IMR-90 (cell line): ENCODE measurements at regions not wholly inside any gene's neighbourhood (a gene's known extent, or its start where the extent isn't known, plus 50 kb on each side); places are given as distances from the start of the nearest gene placed in this dataset.
A peak's percentile ranks its signal among the peaks of the same experiment; 100 is the strongest.

ENCODE experiments used
- ATAC-seq: fragments of 200-7000 bp; cut with Tn5 transposase; 2 replicates; pipeline ENCODE4 v1.9.1; 2020; ENCODE audit warnings: low read depth, mild to moderate bottlenecking, moderate library complexity
- BruUV-seq: library from RNA; stranded (reverse); fragments of 400-500 nt; replicated peaks from 2 replicates; lab custom pipeline; 2021; lab: Mats Ljungman, UMichigan
- CTCF ChIA-PET: fragments of 300-600 bp; formaldehyde crosslinking; extraction: SDS; loops from one replicate; lab custom pipeline; 2021; ENCODE audit warnings: antibody characterized with exemption; lab: Yijun Ruan, JAX
- POLR2A ChIA-PET: fragments of 300-600 bp; sonication (Branson Sonifier 250); formaldehyde crosslinking; loops from one replicate; lab custom pipeline; 2022; ENCODE audit warnings: antibody characterized with exemption; ENCODE audit not compliant: unreplicated experiment; lab: Charles Lee
- DNase-seq: peaks from one replicate; pipeline ENCODE4 v3.0.0; 2013
- H2AFZ ChIP-seq: replicated peaks from 2 replicates; pipeline ENCODE3; 2013; ENCODE audit warnings: low read length, mild to moderate bottlenecking; ENCODE audit not compliant: poor library complexity
- H2AK5ac ChIP-seq: 2 replicates; pipeline ENCODE4 v1.6.1; 2013; ENCODE audit warnings: low read depth, low read length, inconsistent platforms
- H2AK9ac ChIP-seq: replicated peaks from 2 replicates; pipeline ENCODE3; 2013; ENCODE audit warnings: mild to moderate bottlenecking, low read depth, low read length, moderate library complexity; ENCODE audit not compliant: poor library complexity
- H2BK120ac ChIP-seq: 2 replicates; pipeline ENCODE4 v1.6.1; 2013; ENCODE audit warnings: low read depth, low read length, inconsistent platforms
- H2BK15ac ChIP-seq: 3 replicates; pipeline ENCODE4 v1.6.1; 2013; ENCODE audit warnings: low read depth, low read length, inconsistent platforms
- H2BK20ac ChIP-seq: 2 replicates; pipeline ENCODE4 v1.6.1; 2013; ENCODE audit warnings: low read depth, mild to moderate bottlenecking, inconsistent platforms, low read length, moderate library complexity
- H2BK5ac ChIP-seq: 2 replicates; pipeline ENCODE4 v1.6.1; 2013; ENCODE audit warnings: mild to moderate bottlenecking, low read depth, low read length, inconsistent platforms; ENCODE audit not compliant: poor library complexity, severe bottlenecking
- H3K14ac ChIP-seq: replicated peaks from 2 replicates; pipeline ENCODE4 v1.6.1; 2013; ENCODE audit warnings: low read depth, low read length, inconsistent platforms
- H3K18ac ChIP-seq: 2 replicates; pipeline ENCODE4 v1.6.1; 2013; ENCODE audit warnings: low read depth, low read length, control low read depth
- H3K23ac ChIP-seq: 2 replicates; pipeline ENCODE4 v1.6.1; 2013; ENCODE audit warnings: low read depth, low read length, inconsistent platforms
- H3K27ac ChIP-seq: 2 replicates; pipeline ENCODE4 v1.5.1; 2013; ENCODE audit warnings: mild to moderate bottlenecking, control low read depth, low read length; ENCODE audit not compliant: insufficient read depth
- H3K27me3 ChIP-seq: 2 replicates; pipeline ENCODE4 v1.6.1; 2013; ENCODE audit warnings: low read length; ENCODE audit not compliant: control insufficient read depth, insufficient read depth
- H3K36me3 ChIP-seq: 2 replicates; pipeline ENCODE4 v1.6.1; 2013; ENCODE audit warnings: low read length, mixed read lengths; ENCODE audit not compliant: control insufficient read depth, insufficient read depth
- H3K4ac ChIP-seq: 2 replicates; pipeline ENCODE4 v1.6.1; 2013; ENCODE audit warnings: low read depth, low read length, inconsistent platforms
- H3K4me1 ChIP-seq: 2 replicates; pipeline ENCODE4 v1.6.1; 2013; ENCODE audit warnings: low read length, mixed read lengths; ENCODE audit not compliant: control insufficient read depth, insufficient read depth
- H3K4me2 ChIP-seq: 2 replicates; pipeline ENCODE4 v1.6.1; 2013; ENCODE audit warnings: low read depth, mild to moderate bottlenecking, control low read depth, low read length, moderate library complexity
- H3K4me3 ChIP-seq: 2 replicates; pipeline ENCODE4 v1.5.1; 2013; ENCODE audit warnings: low read depth, mild to moderate bottlenecking, control low read depth, low read length, moderate library complexity; ENCODE audit not compliant: insufficient read depth
- H3K56ac ChIP-seq: 2 replicates; pipeline ENCODE4 v1.6.1; 2013; ENCODE audit warnings: low read length, inconsistent platforms; ENCODE audit not compliant: insufficient read depth; ENCODE audit errors: extremely low read depth
- H3K79me1 ChIP-seq, 2 experiments: 2 replicates each; pipeline ENCODE4 v1.6.1; 2013; ENCODE audit warnings: low read length in 2 of 2, inconsistent platforms in 1 of 2, low read depth in 1 of 2
- H3K9ac ChIP-seq: 2 replicates; pipeline ENCODE4 v1.6.1; 2013; ENCODE audit warnings: low read depth, low read length, control low read depth
- H3K9me1 ChIP-seq: 2 replicates; pipeline ENCODE4 v1.6.1; 2013; ENCODE audit warnings: low read length, inconsistent platforms; ENCODE audit not compliant: insufficient read depth
- H3K9me3 ChIP-seq: 2 replicates; pipeline ENCODE4 v1.6.1; 2013; ENCODE audit warnings: low read length; ENCODE audit not compliant: control insufficient read depth, insufficient read depth
- H4K20me1 ChIP-seq: 2 replicates; pipeline ENCODE4 v1.6.1; 2013; ENCODE audit warnings: low read length, inconsistent platforms; ENCODE audit not compliant: insufficient read depth
- H4K5ac ChIP-seq: 2 replicates; pipeline ENCODE4 v1.6.1; 2013; ENCODE audit warnings: mild to moderate bottlenecking, low read depth, low read length, control low read depth
- H4K8ac ChIP-seq, 2 experiments: 2 replicates each; pipeline ENCODE4 v1.6.1; 2013; ENCODE audit warnings: low read depth in 2 of 2, low read length in 2 of 2, control low read depth in 1 of 2, inconsistent platforms in 1 of 2
- H4K91ac ChIP-seq: 2 replicates; pipeline ENCODE4 v1.6.1; 2013; ENCODE audit warnings: low read depth, low read length, inconsistent platforms; ENCODE audit not compliant: insufficient read depth
- BHLHE40 ChIP-seq: fragments of 150-350 bp; IDR thresholded peaks from 2 replicates; pipeline ENCODE4 v1.6.1; 2016; ENCODE audit warnings: mild to moderate bottlenecking, low read depth, low read length
- CEBPB ChIP-seq: IDR thresholded peaks from 2 replicates; pipeline ENCODE4 v1.6.1; 2012; ENCODE audit warnings: low read depth, low read length, improper control_type of control experiment
- CHD1 ChIP-seq: IDR thresholded peaks from 2 replicates; pipeline ENCODE4 v1.6.1; 2012; ENCODE audit warnings: low read depth, low read length, improper control_type of control experiment
- FOS ChIP-seq: fragments of 150-350 bp; IDR thresholded peaks from 2 replicates; pipeline ENCODE4 v1.6.1; 2016; ENCODE audit warnings: low read depth, low read length
- MAFK ChIP-seq: IDR thresholded peaks from 2 replicates; pipeline ENCODE4 v1.6.1; 2012; ENCODE audit warnings: low read depth, low read length, improper control_type of control experiment
- MAZ ChIP-seq: IDR thresholded peaks from 2 replicates; pipeline ENCODE4 v1.6.1; 2012; ENCODE audit warnings: low read depth, mild to moderate bottlenecking, low read length, improper control_type of control experiment, moderate library complexity, borderline replicate concordance
- MXI1 ChIP-seq: IDR thresholded peaks from 2 replicates; pipeline ENCODE4 v1.6.1; 2012; ENCODE audit warnings: low read depth, mild to moderate bottlenecking, low read length, moderate library complexity, borderline replicate concordance
- NFE2L2 ChIP-seq: fragments of 150-350 bp; IDR thresholded peaks from 2 replicates; pipeline ENCODE4 v1.6.1; 2016; ENCODE audit warnings: low read depth, mild to moderate bottlenecking, low read length
- POLR2A ChIP-seq: IDR thresholded peaks from 2 replicates; pipeline ENCODE4 v1.6.1; 2012; ENCODE audit warnings: mild to moderate bottlenecking, low read depth, low read length
- RAD21 ChIP-seq: IDR thresholded peaks from 2 replicates; pipeline ENCODE4 v1.6.1; 2012; ENCODE audit warnings: low read length, improper control_type of control experiment
- RCOR1 ChIP-seq: IDR thresholded peaks from 2 replicates; pipeline ENCODE4 v1.6.1; 2012; ENCODE audit warnings: mild to moderate bottlenecking, low read length, improper control_type of control experiment; ENCODE audit not compliant: insufficient replicate concordance
- RFX5 ChIP-seq: IDR thresholded peaks from 2 replicates; pipeline ENCODE4 v1.8.0; 2012; ENCODE audit warnings: low read depth, mild to moderate bottlenecking, low read length, moderate library complexity
- SMC3 ChIP-seq: fragments of 150-350 bp; IDR thresholded peaks from 2 replicates; pipeline ENCODE4 v1.6.1; 2016; ENCODE audit warnings: low read depth, mild to moderate bottlenecking, antibody characterized with exemption, low read length, moderate library complexity
- WGBS, 2 experiments: methylation state at CpG; one replicate each; pipeline versions ENCODE4 v1.1.5 to v1.1.7; 2013; ENCODE audit warnings: missing lambda C conversion rate in 2 of 2; ENCODE audit not compliant: insufficient read length in 1 of 2; ENCODE audit errors: extremely low coverage in 2 of 2; 5-methylcytosine and 5-hydroxymethylcytosine counted together
- dilution Hi-C: fragments of 300-500 bp; cut with HindIII; formaldehyde crosslinking; loops from one replicate; pipeline ENCODE4 v1.14.3; 2018; ENCODE audit warnings: low sequenced_read_pairs; ENCODE audit not compliant: unreplicated experiment
- in situ Hi-C: fragments of 300-500 bp; cut with MboI; formaldehyde crosslinking; loops from 3 replicates; pipeline ENCODE4 v1.14.3; 2019; ENCODE audit warnings: low sequenced_read_pairs, inconsistent platforms, mixed read lengths
- intact Hi-C: fragments of 100-400 bp; cut with micrococcal nuclease; formaldehyde crosslinking; loops from 2 replicates; pipeline ENCODE4 v1.10.0; 2022
- TF ChIP-seq, protein P1 (sequence below): fragments of 150-350 bp; IDR thresholded peaks from 2 replicates; pipeline ENCODE4 v1.6.1; 2016; ENCODE audit warnings: low read depth, mild to moderate bottlenecking, low read length, moderate library complexity, borderline replicate concordance
- TF ChIP-seq, protein P2 (sequence below): fragments of 150-350 bp; IDR thresholded peaks from 2 replicates; pipeline ENCODE4 v1.6.1; 2017; ENCODE audit warnings: mild to moderate bottlenecking, antibody characterized with exemption, low read length, low read depth
- TF ChIP-seq, protein P3 (sequence below): conservative IDR thresholded peaks from 2 replicates; pipeline ENCODE4 v1.5.1; 2012; ENCODE audit warnings: mild to moderate bottlenecking, low read depth, low read length, improper control_type of control experiment

DNA sequence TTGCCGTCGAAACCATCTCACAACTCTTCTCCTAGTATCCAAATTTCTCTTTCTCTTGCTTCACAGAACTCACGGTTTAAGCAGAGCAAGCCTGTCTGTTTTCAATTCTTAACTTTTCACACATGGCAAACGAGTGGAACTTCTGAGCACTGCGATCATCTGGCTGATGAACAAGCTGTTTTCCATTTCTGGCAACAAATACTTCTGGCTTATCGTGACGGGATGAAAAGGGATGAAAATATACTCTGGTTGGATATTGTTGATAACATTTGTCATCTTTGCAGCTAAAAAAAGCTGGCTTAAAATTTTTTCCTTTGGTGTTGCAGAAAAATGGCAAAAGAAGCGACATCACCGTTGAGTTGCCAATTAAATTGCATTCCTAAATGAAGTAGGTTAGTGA is 515.2 kb upstream of the JARID2 start:
- Histone ChIP-seq H3K79me1 (no peaks in the 10 kb centered on the region), H2BK5ac (no peak overlapping the region), H3K14ac (no peak overlapping the region; the same call in 1 of the 2 replicates), H3K27ac (no peak overlapping the region), H4K91ac (no peak overlapping the region), H3K27me3 (no peaks in the 10 kb centered on the region), H2BK20ac (peak overlapping the region; percentile 46; the same call in 1 of the 2 replicates), H3K4me2 (no peak overlapping the region), H4K20me1 (no peaks in the 10 kb centered on the region), H3K18ac (peak overlapping the region; percentile 45; the same call in 1 of the 2 replicates), H3K9me1 (peaks cover 18% of the 10 kb centered on the region), H2AK5ac (0 out of 2 replicates have a peak overlapping the region, but pooled peaks have one; percentile 29), H2BK15ac (peak overlapping the region; percentile 18; the same call in 1 of the 3 replicates), H4K8ac (0 out of 4 replicates have a peak overlapping the region, but pooled peaks of 1 of the 2 experiments have one; percentile 32), H2AFZ (no peak overlapping the region), H2BK120ac (peak overlapping the region; percentile 18; the same call in 1 of the 2 replicates), H3K4ac (peak overlapping the region; percentile 48; the same call in 1 of the 2 replicates), H3K56ac (no peak overlapping the region), H3K36me3 (no peaks in the 10 kb centered on the region), H4K5ac (no peak overlapping the region; the same call in 1 of the 2 replicates), H3K4me1 (peaks cover 26% of the 10 kb centered on the region), H3K9me3 (no peaks in the 10 kb centered on the region), H3K23ac (no peak overlapping the region), H2AK9ac (no peak overlapping the region), H3K4me3 (no peak overlapping the region), H3K9ac (no peak overlapping the region)
- WGBS, 2 experiments: 83% methylated on average over 6 of the region's 9 CpGs; no CpG with 5 or more reads in 1 of the 2 experiments
- ATAC-seq (no peak), DNase-seq (no peak)
- intact Hi-C loops: no loop called here
- in situ Hi-C loops: no loop called here
- dilution Hi-C loops: no loop called here
- no peak for TF ChIP-seq MXI1
- no peak for TF ChIP-seq MAFK
- TF ChIP-seq, protein P1, sequence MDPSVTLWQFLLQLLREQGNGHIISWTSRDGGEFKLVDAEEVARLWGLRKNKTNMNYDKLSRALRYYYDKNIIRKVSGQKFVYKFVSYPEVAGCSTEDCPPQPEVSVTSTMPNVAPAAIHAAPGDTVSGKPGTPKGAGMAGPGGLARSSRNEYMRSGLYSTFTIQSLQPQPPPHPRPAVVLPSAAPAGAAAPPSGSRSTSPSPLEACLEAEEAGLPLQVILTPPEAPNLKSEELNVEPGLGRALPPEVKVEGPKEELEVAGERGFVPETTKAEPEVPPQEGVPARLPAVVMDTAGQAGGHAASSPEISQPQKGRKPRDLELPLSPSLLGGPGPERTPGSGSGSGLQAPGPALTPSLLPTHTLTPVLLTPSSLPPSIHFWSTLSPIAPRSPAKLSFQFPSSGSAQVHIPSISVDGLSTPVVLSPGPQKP: no peak
- TF ChIP-seq CHD1: no peak
- no peak for TF ChIP-seq RAD21
- no peak for TF ChIP-seq NFE2L2
- no peak for TF ChIP-seq FOS
- TF ChIP-seq, protein P2, sequence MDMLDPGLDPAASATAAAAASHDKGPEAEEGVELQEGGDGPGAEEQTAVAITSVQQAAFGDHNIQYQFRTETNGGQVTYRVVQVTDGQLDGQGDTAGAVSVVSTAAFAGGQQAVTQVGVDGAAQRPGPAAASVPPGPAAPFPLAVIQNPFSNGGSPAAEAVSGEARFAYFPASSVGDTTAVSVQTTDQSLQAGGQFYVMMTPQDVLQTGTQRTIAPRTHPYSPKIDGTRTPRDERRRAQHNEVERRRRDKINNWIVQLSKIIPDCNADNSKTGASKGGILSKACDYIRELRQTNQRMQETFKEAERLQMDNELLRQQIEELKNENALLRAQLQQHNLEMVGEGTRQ: no peak
- TF ChIP-seq BHLHE40: no peak
- TF ChIP-seq SMC3: no peak
- TF ChIP-seq, protein P3, sequence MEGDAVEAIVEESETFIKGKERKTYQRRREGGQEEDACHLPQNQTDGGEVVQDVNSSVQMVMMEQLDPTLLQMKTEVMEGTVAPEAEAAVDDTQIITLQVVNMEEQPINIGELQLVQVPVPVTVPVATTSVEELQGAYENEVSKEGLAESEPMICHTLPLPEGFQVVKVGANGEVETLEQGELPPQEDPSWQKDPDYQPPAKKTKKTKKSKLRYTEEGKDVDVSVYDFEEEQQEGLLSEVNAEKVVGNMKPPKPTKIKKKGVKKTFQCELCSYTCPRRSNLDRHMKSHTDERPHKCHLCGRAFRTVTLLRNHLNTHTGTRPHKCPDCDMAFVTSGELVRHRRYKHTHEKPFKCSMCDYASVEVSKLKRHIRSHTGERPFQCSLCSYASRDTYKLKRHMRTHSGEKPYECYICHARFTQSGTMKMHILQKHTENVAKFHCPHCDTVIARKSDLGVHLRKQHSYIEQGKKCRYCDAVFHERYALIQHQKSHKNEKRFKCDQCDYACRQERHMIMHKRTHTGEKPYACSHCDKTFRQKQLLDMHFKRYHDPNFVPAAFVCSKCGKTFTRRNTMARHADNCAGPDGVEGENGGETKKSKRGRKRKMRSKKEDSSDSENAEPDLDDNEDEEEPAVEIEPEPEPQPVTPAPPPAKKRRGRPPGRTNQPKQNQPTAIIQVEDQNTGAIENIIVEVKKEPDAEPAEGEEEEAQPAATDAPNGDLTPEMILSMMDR: no peak
- TF ChIP-seq MAZ: no peak
- TF ChIP-seq POLR2A: no peak
- no peak for TF ChIP-seq RCOR1
- TF ChIP-seq RFX5: no peak
- TF ChIP-seq CEBPB: no peak
- BruUV-seq: no TSS peak
- ChIA-PET CTCF (no interaction called here), POLR2A (no interaction called here)
